Inflammatory macrophage (primary cell): ENCODE measurements at regions not wholly inside any gene's neighbourhood (a gene's known extent, or its start where the extent isn't known, plus 50 kb on each side); places are given as distances from the start of the nearest gene placed in this dataset.
A peak's percentile ranks its signal among the peaks of the same experiment; 100 is the strongest.

Experiments
- DNase-seq, 2 donors: peaks; one replicate each; pipeline ENCODE4 v3.0.0-alpha.2; 2020 to 2022

DNA sequence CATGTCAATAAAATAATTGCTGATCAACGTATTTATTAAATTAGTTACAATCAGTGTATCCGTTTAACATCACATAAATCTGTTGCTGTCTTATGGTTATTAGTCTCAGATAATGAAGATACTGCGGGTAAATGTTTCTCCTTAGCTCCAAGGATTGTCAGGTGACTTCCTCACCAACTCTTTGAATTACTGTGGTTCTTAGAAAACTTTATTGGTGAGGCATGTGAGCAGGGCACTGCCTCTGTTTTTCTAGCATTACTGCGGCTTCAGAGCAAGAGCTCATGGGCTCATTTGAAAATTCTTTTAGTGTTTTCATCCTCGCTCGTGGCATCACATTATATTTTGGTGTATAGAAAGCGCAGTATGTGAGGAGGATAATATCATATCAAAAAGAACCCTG lies 555.9 kb downstream of the LMO4 start:
- no peak for DNase-seq

GRCh38 chr1:87885278-87886025 lies 556.8 kb downstream of the LMO4 start:
- DNase-seq = no peak

DNA sequence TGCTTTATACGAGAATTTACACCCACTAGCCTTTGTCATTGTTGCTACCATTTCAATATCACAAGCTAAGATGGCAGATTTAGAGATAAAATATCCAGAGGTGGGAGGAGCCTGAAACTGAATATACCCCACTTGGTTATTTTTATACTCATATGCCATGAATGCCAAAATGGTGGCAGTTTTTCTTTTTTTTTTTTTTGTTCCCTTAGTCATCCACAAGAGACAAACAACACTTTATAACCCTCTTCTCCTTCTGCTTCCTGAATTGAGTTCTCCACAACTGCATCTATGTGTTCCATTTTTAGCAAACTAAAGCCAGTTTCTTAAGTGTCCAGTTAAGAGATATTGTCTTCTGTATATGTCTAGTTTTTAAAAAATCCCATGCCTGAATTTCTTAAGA lies 558.4 kb downstream of the LMO4 start:
- DNase-seq = no peak

DNA sequence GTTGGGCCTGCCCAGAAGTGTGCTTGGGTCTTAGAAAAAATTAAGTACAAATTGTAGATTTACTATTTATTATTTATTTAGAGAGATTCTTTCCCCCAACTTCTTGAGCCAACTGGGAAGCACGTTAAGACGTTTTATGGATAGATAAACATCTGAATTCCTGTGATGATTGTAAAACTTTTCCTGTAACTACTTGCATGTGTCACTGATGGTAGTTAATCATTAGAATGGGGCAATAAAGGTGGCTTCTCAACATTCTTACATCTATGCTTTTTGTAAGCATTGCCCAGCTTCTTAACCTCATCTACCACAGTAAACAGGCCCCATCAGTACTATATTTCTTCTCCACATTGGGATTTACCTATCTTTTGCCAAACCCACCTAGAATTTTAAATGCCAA lies 559.8 kb downstream of the LMO4 start:
- no peak for DNase-seq

DNA sequence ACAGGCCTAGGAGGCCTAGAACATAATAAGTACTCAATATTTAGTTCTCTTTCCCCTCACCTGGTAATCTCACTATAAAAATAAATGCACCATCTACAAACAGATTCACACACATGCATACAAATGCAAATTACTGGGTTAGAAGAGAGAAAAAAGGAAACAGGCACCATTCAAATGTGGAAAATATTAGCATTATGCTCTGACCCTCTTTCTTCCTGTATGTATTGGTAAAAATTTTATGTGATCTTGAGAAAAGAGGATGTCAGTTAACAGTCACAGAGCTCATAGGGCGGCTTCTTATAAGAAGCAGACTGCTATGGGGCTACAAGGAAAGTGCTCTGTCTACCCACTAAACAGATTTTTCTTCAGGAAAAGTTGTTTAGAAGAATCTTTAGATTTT lies 565.4 kb downstream of the LMO4 start:
- no peak for DNase-seq

DNA sequence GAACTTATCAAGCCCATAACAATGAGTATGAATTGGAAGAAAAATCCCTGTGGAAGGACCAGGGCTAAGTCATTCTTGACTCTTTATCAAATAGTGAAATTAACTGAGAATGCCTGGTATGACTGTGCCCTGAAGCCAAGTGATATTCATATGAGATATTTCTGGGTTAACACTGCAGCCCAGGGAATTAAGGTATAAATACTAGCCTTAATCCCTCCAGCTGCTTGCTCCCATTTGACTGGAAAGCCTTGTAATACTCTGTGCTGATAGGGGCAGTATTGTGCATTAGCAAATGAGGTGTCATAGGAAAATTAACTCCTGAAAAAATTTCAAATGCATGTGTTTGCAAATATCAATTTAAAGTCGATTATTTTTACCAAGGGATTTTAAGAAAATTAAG lies 568.8 kb downstream of the LMO4 start:
- no peak for DNase-seq

GRCh38 chr1:87898431-87898830 lies 569.8 kb downstream of the LMO4 start:
- no peak for DNase-seq

GRCh38 chr1:87899017-87899416 lies 570.3 kb downstream of the LMO4 start:
- DNase-seq = no peak

GRCh38 chr1:87899746-87900145 lies 571.1 kb downstream of the LMO4 start:
- no peak for DNase-seq

DNA sequence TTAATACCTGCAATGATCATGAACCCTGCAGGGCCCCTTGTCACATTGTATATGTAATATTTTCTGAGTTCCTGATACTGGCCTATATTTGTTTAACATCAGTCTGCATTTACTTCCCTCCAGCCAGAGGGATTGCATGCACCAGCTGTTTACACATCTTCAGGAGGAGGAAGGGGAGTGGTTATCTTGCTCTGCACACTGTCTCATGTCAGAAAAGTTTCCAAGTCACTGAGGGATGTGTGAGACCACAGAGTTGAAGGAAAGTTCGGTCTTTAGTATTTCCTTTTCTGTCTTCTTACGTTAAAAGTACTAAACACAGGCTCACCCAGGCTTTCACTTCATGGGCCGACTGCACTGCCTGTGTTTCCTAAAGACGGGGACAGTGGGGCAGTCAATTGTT lies 574.1 kb downstream of the LMO4 start:
- peak; percentile 85 to 90 for DNase-seq

DNA sequence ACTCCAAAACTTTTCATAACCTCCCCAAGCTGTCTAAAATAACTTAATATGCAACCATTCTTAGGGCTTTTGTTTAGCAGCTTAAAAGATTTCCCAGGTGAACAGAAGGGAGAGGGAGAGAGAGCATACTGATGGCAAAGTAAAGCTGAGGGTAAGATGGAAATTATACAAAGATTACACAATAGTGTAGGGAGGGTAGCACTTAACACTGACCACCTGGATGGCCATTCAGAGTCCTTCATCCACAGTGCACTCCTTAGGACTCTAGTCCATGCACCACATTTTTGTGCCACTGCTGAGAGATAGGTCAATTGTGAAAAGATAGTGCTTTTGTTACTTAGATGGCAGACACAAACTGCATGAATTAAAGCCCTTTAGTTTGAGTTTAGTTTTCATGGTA lies 574.6 kb downstream of the LMO4 start:
- DNase-seq = no peak

DNA sequence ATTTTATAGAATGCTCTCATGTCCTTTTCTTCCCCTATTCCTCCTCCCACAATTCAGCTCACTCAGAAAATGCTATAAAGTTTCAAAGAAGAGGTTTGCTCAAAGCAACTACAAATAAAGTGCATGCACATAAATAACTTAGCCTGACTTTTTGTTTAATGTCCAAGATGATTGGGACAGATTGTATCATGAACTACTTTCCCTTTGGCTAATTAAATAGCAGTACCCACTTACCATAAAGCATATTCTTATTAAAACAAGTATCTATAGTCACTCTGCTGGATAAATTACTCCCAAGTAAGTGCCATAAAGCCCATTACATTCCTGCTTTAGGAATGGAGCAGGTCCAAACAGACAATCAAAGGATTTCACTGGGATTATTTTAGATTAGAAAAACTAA lies 576.0 kb downstream of the LMO4 start:
- DNase-seq = no peak

DNA sequence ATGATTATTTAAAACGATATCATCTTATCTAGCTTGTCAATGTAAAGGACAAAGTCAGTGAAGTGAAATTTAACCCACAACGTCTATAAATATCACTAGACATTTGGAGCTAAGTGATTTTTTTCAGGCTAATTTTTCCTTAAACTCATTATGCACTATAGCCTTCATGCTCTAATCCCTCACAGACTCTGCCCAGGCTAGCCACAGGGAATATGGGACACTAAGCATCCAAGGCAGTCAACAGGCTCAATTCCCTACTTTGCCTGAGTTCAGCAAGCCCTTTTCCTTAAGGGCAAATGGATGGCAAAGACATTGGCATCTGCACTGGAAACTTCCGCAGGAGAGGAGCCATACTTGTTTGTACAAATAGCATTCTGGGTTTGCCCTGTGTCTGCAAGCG lies 577.0 kb downstream of the LMO4 start:
- no peak for DNase-seq

GRCh38 chr1:87906078-87906477 lies 577.4 kb downstream of the LMO4 start:
- DNase-seq = no peak

GRCh38 chr1:87913361-87913760 lies 584.7 kb downstream of the LMO4 start:
- no peak for DNase-seq

- no peak for DNase-seq
These were observed 585.7 kb downstream of the LMO4 start for GRCh38 chr1:87914396-87914795.

GRCh38 chr1:87915771-87916170 lies 587.1 kb downstream of the LMO4 start:
- no peak for DNase-seq

DNA sequence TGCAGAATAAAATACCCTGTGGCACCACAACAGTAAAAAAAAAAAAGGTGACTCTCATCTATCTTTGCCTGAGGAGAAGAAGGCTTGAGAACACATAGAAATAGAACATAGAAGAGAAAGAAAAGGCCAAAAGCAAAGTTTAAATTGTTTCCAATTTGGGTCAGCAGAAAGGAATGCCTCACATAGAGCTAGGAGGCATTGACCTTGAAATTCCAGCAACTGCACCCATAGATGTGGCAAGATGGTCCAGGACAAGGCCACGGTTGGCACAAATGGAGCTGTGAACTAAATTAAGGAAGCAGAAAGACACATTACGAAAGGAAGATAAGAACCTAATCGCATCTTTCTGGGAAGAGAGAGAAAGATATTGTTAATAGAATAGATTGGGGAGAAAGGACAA lies 588.3 kb downstream of the LMO4 start:
- no peak for DNase-seq

DNA sequence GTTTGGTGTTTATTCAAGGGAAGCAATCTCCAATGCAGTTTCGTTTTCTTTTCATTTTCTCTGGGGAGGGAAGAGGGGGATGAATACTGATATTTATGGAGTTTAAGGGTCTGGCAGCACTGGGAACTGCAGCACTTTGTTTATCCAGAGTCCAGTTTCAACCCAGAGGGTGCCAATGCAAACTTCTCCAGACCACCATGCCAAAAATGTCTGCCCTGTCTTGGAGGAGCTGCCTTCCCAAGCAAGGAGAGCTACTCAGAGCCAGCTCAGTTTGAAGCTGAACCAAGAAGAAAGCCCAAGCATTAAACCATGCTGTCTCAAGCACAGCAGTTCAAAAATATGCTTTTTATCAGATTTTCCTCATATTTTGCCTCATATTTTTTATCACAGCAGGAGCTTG lies 589.7 kb downstream of the LMO4 start:
- DNase-seq = no peak

DNA sequence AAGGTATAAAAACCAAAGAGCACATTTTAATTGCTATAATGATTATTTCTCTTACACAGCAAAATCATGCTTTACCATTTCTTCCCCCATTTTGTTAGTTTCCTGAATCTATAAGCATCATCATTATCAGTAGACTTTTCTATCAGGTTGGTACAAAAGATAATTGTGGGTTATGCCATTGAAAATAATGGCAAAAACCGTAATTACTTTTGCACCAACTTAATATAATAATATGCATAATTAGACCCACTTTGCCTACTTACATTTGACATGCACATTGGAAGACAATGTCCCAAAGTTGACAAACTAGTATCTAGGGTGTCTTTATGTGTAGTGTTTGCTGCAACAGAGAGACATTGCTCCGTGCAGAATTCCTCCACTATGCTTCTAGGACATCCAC lies 594.2 kb downstream of the LMO4 start:
- DNase-seq = no peak

DNA sequence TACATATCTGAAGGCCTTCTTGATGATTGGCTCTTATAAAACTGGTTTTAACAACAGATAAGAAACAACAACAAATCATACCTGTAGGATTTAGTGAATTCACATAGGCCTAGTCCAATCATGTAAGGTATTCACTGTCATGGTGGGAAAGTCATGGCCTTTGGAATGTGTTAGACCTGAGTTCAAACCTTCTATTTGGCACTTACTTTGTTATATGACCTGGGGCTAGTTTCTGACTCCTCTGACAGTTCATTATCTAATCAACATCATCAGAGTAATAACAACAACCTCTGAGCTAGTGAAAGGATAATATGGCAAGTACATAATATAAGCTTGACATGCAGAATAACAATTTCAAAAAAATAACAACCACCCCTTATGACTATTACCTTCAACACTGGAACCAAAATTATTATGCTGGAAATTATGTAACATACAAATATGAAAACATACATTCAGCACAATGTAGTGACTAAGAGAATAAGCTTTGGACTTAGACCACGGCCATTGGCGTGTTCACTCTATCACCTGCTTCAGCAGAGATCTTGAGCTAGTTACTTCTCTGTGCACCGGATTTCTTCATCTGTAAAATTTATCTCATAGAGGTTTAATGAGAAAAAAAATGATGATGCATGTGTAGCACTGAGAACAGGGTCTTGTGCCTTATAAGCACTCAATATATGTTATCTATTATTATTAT lies 597.6 kb downstream of the LMO4 start:
- no peak for DNase-seq

GRCh38 chr1:87926921-87927320 lies 598.2 kb downstream of the LMO4 start:
- DNase-seq = no peak

DNA sequence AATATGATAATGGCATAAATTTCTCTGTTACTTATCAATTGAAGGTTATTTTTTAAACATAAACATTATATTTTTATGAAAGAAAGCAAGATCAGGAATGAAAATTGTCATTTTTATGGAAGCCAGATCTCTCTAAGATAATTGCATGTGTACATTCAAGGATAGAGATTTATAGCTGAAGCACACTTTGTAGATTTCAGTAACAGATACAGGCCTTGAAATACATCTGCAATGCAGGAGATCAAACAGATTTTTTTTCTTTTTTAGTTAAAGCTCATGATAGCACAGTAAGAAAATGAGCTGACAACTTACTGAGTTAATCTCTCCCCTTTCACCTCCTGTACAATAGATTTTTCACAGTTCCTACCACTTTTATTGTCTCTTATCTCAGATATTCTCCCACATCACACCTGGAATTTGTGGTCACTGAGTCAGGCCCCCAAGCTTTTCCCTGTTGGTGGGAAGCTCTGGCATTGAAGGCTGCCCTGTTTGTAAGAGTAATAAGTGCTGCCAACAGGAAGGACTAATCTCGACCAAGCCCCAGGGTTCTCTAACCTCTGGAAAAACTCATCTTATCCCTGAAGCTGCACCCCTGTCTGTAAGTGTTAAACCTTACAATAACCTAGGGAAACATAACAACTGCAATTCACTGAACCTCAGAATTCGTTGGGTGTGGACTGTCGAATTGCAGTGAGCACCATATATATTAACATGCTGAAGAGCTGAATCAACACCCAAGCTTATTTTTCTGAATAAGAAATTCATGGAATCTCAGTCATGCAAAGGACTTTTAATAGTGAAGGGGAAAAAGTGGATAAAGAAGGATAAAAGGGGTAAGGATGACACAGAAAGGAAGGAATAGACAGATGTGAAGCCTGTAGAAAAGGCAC lies 599.0 kb downstream of the LMO4 start:
- no peak for DNase-seq

- no peak for DNase-seq
These were observed 599.9 kb downstream of the LMO4 start for GRCh38 chr1:87928623-87929022.
